Stimulated activated CD4-positive, alpha-beta T cell treated with anti-CD3 and anti-CD28 coated beads, Interleukin-1b, Interleukin-23, amount 100 ng/mL, for 24 hours (primary cell): ENCODE measurements at regions not wholly inside any gene's neighbourhood (a gene's known extent, or its start where the extent isn't known, plus 50 kb on each side); places are given as distances from the start of the nearest gene placed in this dataset.
"Not testable (repeated sequence)": the region's sequence is repeated elsewhere in the genome, so short reads cannot be mapped to it uniquely, and the experiment has no call there.

Experiments
- DNase-seq, 4 experiments: peaks; one replicate each; pipeline ENCODE4 v3.0.0-alpha.2; 2020; ENCODE audit warnings: low read depth in 4 of 4, low spot score in 1 of 4

GRCh38 chr12:125549171-125549570 is 483.9 kb downstream of the AACS start:
- no peak for DNase-seq

- DNase-seq, result no peak
Observed at GRCh38 chr12:125549836-125550235, 484.6 kb downstream of the AACS start.

DNA sequence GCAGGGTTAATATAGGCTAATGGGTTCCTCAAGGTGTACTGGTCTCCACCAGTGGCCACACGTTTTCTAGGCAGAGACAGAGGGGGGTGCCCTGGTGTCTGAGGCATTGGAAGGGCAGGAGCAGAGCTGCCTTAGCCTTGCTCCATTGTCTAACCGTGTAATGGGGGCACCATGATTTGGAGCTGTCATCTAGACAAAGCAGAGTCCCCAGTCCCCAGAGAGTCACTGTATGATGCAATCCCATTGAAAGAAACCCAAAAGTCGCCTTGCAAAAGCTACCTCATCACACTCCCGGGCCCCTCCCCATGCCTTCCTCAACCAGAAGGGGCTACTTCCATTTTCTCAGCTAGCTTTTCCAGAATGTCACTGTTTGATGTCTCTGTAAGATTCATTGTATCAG is 487.1 kb downstream of the AACS start:
- DNase-seq, result no peak

- DNase-seq, result not testable (repeated sequence)
Observed at GRCh38 chr12:125561008-125561407, 495.8 kb downstream of the AACS start.

GRCh38 chr12:125564753-125565152 is 499.5 kb downstream of the AACS start:
- no peak for DNase-seq

- no peak for DNase-seq
Observed at GRCh38 chr12:125567581-125567980, 502.3 kb downstream of the AACS start.

GRCh38 chr12:125568306-125568705 is 503.1 kb downstream of the AACS start:
- no peak for DNase-seq

- DNase-seq, result no peak
Observed at GRCh38 chr12:125573271-125573670, 508.0 kb downstream of the AACS start.

GRCh38 chr12:125577334-125577733 is 512.1 kb downstream of the AACS start:
- DNase-seq, result no peak

- DNase-seq, result no peak
Observed at GRCh38 chr12:125579916-125580315, 514.7 kb downstream of the AACS start.

DNA sequence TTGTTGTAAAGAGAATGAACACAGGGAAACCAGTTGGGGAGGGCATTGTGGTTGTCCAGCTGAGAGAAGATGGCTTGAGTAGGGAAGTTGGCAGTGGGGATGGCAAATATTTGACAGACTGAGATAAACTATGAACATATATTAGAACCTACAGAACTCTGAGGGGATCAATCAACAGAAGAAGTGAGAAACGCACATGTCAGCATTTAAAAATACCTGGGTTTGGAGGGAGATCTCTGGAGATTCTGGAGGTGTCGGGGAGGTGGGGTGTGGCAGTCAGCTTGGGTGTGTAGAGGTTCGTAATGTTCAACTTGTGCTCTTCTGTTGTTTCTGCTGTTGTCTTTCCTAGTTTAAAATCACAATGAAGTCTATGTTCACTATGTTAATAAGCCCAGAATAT is 517.8 kb downstream of the AACS start:
- DNase-seq, result no peak

DNA sequence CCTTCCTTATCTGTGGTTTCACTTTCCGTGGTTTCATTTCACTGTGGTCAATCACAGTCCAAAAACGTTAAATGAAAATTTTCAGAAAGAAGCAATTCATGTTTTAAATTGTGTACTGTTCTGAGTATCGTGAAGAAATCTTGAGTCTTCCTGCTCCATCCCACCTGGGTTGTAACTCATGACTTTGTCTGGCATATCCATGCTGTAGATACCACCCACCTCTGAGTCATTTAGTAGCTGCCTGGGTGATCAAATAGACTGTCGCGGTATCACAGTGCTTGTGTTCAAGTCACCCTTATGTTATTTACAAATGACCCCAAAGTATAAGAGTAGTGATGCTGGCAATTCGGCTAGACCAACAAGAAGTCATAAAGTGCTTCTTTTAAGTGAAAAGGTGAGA is 521.2 kb downstream of the AACS start:
- no peak for DNase-seq

- no peak for DNase-seq
Observed at GRCh38 chr12:125593269-125593668, 528.0 kb downstream of the AACS start.

DNA sequence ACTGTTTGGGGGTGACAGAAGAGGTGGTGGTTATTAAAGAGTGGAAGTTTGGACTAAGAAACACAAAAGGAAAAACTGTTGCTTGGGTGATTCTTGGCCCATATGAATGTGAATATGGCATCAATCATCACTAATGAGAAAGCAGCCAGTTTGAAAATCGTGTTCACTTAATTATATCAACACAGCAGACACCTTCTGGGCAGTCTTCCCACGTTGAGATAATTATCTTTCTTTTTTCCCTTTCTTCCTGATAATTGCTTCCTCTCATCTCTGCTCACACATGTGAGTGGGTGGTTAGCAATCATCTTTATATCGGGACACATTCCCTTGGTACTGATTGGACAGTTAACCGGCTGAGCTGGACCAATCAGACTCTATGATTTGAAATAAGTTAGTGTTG is 539.7 kb downstream of the AACS start:
- DNase-seq, result no peak

DNA sequence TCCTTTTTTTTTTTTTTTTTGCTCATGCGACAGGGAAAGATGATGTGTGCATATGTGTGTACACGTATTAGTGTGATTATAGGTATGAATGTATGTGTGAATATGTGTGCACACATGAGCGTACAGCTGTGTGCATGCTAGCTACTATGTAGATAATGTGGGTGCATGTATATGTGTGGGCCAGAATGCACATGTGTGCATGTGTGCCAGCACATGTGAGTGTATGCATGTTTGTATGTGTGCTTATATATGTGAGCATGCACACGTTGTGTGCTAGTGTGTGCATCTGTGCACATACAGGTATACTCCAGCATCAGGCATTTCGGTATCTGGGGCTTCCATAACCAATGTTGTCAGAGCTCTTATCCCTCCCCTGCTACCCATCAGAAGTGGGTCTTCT is 541.1 kb downstream of the AACS start:
- no peak for DNase-seq

- DNase-seq, result no peak
Observed at GRCh38 chr12:125610292-125610691, 545.1 kb downstream of the AACS start.

DNA sequence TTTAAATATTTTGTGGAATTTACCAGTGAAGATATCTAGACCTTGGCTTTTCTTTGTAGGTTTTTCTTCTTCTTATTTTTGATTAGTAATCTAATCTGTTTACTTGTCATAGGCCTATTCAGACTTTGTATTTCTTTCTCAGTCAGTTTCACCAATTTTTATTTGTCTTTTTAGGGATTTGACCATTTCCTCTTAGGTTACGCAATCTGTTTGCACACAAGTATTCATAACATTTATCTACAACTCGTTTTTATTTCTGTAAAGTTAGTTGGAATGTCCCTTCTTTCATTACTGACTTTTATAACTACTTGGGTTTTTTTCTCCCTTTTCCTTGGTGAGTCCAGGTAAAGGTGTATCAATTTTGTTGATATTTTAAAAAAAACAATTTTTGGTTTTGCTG is 545.7 kb downstream of the AACS start:
- DNase-seq, result no peak

DNA sequence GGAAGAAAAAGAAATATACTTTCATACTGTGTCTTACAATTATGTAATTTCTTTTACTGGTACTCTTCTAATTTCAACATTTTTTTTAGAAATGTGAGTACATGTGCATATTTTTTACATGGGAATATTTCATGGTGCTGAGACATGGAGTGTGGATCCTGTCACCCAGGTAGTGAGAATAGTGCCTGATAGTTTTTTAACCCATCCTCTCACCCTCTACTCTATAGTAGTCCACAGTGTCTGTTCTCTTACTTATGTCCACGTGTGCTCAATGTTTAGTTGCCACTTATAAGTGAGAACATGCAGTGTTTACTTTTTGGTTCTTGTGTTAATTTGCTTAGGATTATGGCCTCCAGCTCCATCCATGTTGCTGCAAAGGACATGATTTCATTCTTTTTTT is 548.8 kb downstream of the AACS start:
- DNase-seq, result no peak

- no peak for DNase-seq
Observed at GRCh38 chr12:125619723-125620122, 554.5 kb downstream of the AACS start.

- DNase-seq, result no peak
Observed at GRCh38 chr12:125633686-125634085, 568.5 kb downstream of the AACS start.

GRCh38 chr12:125634813-125635212 is 569.6 kb downstream of the AACS start:
- DNase-seq, result no peak

- DNase-seq, result no peak
Observed at GRCh38 chr12:125639826-125640225, 574.6 kb downstream of the AACS start.

- DNase-seq, result no peak
Observed at GRCh38 chr12:125643055-125643454, 577.8 kb downstream of the AACS start.

- DNase-seq, result no peak
Observed at GRCh38 chr12:125645724-125646123, 580.5 kb downstream of the AACS start.
